Stimulated activated CD4-positive, alpha-beta T cell treated with anti-CD3 and anti-CD28 coated beads, Interleukin-4, amount 100 ng/mL, for 1 hour (primary cell): ENCODE measurements at regions not wholly inside any gene's neighbourhood (a gene's known extent, or its start where the extent isn't known, plus 50 kb on each side); places are given as distances from the start of the nearest gene placed in this dataset.
A peak's percentile ranks its signal among the peaks of the same experiment; 100 is the strongest.

Experiments
- DNase-seq: peaks from one replicate; pipeline ENCODE4 v3.0.0-alpha.2; 2020

DNA sequence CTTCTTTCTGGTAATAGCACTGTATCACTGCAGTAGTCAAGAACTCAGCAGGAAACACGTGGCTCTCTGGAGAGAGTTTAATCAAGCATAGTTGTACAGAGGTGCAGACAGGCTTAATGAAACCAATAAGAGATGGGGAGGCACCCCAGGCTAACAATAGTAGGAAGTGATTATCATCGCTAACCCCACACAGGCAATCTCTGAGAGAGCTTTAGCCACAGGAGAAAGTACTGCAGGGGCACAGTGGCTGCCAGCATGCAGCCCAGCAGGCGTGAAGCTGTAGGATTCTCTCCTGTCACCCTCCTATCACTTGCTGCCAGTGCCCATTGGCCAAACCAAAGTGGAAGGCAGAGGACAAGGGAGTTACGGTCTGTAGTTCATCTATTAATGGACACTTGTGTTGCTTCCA is 450.0 kb upstream of the RASGEF1B start:
- no peak for DNase-seq

DNA sequence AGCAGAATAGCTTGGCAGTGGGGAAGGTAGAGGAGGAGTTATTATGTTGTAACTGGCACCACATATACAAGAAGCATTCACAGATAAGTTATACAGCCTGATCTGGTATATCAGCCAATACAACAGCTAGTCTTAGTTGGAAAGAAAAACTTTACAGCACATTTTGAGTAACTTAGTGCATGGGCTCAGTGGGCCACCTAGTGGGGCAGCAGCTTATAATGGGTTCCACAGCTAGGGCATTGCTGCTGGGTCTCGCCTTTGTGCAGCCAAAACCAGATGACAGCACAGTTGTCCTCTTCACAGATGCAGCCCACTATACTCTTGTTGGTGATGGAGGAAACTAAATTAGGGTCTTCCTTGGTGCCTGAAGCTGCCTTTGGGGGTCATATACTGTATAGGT is 448.1 kb upstream of the RASGEF1B start:
- DNase-seq, result no peak

DNA sequence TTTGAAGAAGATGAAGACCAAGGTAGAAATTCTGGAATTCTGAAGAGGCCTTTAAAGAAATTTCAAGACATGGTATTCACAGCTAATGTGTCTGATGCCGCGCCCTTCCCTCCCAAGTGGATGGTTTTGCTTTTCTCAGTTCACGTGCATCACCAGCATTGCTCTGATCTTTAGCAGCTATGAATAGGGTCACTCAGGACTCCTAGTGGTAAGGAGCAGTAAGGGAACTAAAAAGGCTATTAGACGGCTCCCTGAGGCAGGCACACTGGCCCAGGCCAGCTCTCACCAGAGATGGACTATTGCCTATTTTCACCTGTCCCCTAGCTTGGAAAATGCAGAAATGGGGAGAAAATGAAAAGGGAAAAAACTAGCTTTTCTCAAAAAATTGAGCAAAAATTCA is 447.5 kb upstream of the RASGEF1B start:
- DNase-seq, result no peak

- no peak for DNase-seq
Measured at GRCh38 chr4:81915430-81915829, 443.7 kb upstream of the RASGEF1B start.

DNA sequence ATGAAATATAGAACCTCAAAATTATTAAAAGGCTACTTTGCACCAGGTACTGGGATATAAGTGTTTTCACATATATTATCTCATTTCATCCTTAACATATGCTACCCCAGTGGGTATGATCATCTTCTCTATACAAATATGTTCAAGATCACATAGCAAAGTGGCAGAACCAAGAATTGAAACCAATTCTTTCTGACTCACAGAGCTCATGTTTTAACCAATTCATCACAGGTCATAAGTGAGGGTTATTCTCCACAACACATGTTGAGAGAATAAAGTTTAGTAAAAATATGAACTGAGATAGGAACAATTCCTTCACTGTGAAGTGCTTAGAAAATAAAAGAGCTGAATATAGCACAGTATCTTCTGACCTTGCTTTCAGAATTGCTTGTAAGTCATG is 442.9 kb upstream of the RASGEF1B start:
- no peak for DNase-seq

- DNase-seq, result peak; percentile 45
Measured at GRCh38 chr4:81913427-81913879, 441.7 kb upstream of the RASGEF1B start.

DNA sequence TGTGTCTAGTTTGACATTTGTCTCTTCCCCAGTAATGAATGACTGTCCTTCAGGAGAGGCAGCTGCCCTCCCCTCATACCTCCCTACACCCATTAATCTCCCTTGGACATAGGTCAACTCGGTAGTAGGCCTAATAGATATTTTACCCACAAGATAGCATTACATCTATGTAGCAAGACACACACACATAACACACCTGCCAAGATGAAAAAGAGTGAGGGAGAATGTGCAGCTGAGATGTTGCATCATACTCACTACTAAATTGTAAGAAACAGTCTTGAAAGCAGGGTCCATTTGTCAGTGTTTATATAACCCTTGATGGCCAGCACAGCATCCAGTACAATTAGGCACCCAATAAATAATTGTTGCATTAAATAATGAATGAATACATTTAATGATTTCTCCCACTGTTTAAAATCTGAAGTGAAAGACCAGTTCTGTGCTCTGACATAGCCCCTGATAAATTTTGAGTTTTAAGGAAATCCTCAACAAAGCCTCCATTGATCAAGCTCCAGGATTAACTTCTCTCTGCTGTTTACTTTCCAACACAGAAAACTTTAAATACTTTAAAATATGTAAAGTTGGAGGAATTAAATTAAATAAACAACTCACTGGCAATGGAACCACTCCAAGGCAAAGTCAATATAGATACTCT is 440.8 kb upstream of the RASGEF1B start:
- no peak for DNase-seq

DNA sequence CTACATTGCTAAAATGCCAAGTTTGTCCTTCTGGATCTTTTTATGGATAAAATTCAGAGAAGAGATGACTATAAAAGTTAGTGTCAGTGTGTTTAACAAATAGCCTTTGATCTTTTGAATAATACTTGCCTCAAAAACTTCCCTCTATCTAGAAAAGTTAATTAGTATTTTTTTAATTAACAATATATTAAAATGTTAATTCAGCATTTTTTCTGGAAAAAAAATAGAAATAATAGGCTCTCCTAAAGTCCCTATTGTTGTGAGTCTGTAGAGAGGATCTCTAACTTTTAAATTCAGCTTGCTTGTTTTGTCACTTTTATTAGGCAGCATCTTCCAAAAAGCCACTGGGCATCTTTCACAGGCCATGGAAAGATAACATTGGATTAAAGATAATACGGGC is 435.2 kb upstream of the RASGEF1B start:
- DNase-seq, result no peak

DNA sequence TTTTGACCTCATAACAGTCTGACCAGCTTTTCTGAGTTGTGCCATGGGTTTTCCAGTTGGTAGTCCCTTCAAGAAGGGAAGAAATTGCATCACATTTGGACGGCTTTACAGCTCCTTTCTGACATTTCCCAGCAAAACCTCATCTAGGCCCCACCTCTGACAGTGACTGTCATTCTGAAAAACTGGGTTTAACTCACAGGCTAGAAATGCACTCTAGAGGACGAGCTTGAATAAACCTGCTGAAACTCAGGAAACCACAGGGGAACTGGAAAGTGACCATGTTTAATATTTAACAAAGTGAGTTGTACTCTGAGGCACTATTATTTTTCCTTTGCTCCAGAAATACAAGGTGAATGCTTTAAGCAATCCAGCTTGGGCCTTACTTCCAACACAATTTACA is 434.3 kb upstream of the RASGEF1B start:
- no peak for DNase-seq

DNA sequence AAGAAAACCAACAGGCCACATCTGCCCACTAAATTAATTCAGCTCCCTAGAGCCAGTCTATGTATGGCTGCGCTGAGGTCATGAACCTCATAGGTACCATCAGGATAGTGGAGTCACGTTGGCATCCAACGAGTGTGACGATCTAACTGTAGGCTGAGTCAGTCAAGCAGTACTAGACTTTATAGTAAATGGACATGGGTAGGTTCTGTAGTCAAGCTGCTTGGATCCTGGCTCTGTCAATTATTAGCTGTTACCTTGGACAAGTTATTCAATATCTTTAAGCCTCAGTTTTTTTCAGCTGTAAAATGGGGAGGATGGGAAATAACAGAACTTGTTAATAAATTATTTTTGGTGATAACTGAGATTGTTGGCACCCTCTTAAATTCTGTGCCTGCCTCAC is 432.4 kb upstream of the RASGEF1B start:
- no peak for DNase-seq

- DNase-seq, result no peak
Measured at GRCh38 chr4:81903212-81903611, 431.5 kb upstream of the RASGEF1B start.

GRCh38 chr4:81898862-81899504 is 427.3 kb upstream of the RASGEF1B start:
- DNase-seq, result no peak

DNA sequence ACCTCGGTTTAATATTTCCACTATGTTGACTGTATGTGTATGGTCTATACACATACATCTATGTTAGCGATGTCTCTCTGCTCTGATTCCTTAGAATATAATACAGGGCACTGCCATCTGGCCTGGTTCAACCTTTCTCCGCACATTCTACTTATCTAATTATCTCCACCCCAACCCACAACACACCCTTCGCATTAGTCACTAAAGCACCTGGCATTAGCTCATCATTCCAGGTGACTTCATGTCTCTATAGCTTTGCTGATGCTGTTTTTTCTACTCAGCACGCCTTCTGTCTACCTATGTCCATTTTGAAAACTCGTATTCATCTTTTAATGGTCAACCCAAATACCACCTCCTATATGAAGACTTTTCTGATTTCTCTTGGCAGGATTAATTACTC is 425.2 kb upstream of the RASGEF1B start:
- no peak for DNase-seq

DNA sequence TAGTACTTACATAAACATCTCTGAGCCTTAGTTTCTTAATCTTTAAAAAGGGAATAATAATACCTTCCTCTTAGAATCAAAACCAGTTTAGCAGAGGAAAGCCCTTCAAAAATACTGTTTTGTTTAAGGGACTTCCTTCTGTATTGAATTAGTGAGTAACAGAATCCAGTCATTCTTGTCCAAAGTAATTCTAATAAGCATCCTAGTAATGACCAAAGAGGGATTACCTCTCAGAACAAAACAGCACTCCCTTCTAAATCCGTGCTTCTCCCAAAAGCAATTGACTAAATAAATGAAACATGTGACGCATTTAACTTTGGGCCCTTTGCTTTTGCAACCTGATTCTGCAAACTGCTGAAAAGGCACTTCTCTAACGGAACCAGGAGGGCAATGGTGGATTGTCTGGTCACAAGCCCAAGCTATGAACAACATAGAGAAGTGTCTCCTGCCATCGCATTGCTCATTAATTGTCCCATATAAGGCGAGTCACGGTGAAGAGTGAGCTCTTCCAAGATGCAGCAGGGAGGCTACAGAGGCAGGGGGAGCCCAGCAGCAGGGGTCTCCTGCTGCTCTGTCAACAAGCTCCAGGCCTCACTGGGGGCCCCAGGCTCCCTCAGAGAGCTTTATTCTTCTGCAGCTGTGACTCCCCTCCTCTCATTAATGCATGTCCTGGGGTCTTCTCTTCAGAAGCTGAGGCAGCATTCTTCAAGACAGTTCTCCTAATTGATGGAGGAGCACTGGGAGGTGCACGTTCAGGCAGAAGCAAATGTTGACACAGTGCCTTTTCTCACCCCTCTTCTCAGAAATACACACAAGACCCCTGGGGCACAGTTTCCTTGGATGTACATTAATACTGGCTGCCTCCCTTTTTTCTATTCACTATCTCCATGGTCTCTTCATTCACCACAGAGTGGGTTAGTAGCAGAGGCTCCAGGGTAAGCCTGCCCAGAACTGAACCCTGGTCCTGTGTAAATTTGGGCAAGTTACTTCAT is 419.6 kb upstream of the RASGEF1B start:
- DNase-seq, result no peak

DNA sequence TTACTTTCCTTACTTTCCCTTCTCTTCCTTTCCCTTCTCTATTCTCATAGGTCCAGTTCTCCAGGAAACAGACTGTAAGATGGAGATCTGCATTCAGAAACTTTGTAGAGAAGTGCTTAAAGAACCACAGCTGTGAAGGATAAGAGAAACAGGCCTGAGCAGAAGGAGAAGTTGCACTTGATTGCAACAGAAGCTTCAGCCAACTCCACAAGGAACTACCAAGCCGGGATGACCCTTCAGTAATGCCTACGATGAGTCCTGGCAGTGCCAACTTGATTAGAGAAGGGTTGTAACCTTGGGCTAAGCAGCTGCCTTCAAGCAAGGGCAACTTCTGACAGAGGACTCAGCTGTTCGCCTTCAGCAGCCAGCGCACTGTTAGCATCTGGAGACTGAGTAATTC is 413.3 kb upstream of the RASGEF1B start:
- DNase-seq, result no peak

DNA sequence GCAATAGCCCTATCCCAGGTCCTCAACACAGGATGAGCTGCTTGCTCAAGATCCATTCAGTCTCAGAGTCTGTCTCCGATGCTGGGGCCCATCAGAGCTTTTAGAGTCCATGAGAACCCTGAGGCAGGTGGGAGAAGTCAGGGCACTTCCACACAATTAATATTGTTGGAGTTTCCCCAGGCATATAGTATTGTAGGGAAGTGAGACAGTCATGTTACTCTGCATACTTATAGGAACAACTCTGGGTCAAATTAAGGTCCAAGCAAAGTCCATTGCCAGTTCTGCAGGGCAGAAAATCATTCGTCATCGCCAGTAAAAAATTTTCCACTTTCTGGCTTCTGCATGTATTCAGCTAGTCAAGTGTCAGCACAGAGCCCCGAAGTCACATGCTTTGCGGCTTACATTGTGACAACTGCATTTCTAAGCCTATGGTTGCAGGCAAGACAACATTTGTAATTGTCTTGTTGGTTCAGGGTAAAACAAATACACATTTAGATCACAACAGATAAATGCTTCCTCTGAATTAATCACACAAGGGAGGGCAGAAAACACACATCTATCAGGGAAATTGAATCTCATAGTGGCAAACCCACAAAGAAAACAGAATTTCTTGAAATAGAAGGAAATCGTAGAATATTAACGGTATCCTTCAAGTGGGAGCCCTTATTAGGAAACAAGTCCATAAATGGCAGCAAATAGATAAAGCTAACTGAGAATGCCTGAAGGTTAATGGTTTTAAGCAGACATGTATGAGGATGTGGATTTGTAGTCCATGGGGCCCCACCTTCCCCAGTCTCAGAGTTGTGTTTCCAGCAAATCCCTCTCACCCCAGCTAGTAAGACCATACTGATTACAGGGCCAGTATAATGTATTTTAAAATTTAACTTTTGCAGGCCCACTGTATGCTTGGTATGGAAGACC is 412.1 kb upstream of the RASGEF1B start:
- no peak for DNase-seq

DNA sequence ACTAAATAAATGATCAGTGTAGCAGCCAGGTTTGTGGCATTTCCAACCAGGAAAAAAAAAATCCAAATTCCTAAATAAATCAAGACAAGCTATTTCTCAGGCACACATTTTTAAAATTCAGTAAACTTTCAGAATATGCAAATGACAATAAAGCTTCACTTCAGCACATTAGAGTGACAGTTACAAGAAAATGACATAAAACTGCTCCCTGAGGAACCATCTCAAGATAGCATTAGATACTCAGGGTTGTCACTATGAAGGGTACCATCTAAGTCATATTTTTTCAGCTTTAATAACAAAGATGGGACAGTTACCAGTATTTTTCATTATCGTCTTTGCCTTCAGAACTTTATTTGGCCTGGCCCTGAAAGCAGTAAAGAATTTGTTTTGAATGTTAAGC is 411.3 kb upstream of the RASGEF1B start:
- DNase-seq, result no peak

- no peak for DNase-seq
Measured at GRCh38 chr4:81881855-81882621, 410.3 kb upstream of the RASGEF1B start.

GRCh38 chr4:81876106-81876505 is 404.4 kb upstream of the RASGEF1B start:
- DNase-seq, result no peak

DNA sequence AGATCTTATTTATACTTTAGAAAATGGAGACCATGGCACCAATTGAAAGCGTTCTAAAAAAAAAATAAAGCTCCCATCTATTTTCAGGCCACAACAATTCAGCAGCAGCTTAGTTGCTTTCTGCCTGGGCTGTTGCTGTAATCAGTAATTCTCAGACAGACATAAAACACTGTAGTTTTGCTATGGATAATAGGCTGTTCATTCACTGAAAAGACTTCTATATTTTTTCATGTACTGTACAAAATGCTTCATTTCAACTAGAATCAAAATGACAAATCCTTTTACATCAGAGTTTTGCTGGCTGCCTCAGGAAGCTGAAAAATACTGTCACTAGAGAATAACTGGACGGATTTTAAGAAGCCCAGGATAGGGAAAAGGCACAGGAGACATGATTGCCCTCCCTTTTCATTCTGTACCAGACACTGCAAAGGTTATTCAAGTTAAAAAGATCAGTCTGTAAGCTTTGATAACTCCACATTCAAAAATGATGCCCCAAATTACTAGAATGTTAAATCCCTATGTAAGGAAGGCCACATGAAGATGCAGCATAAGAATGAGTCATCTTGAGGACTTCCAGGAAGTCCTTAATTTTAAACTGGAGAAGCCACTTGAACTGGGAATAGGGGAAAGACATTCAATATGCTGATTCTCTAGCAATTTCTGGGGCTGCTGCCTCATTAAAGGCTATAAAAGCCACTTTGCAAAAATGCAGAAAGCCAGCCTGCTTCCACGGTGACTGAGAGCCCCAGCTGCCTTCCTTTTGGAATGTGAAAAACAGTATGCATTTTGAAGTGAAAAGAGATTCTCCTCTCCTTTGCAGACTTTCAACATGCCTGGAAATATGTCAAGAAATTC is 403.2 kb upstream of the RASGEF1B start:
- no peak for DNase-seq

DNA sequence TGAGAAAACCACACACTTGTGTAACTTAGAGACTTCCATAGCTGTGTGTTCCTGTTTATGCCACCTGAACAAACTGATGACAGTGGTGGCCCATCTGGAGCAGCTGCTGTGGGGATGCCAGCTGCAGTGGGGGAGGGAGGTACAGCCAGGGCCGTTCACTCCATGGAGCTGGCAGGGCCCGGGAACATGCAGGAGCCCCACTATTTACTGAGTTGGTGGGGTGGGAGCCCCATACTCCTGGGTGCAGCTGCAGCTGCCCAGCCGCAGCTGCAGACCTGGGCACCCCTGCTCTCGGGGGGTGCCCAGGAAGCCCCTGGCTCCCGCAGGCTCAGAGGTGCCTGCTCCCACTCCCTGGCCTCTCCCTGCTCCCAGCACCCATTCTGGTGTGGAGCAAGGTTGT is 398.6 kb upstream of the RASGEF1B start:
- DNase-seq, result no peak
